Ascending aorta (tissue), 2 donors: ENCODE measurements at regions not wholly inside any gene's neighbourhood (a gene's known extent, or its start where the extent isn't known, plus 50 kb on each side); places are given as distances from the start of the nearest gene placed in this dataset.

Experiments
- DNase-seq, 2 donors: peaks; one replicate each; pipeline ENCODE4 v3.0.0-alpha.2; 2019; ENCODE audit warnings: low spot score in 2 of 2
- H3K27ac ChIP-seq, 2 donors: fragments of 200-600 bp; sonication (generic); one replicate each; pipeline ENCODE4 v1.5.1; 2016 to 2017; ENCODE audit warnings: mild to moderate bottlenecking in 1 of 2
- H3K27me3 ChIP-seq: fragments of 200-600 bp; sonication (generic); one replicate; pipeline ENCODE4 v1.5.1; 2017
- H3K36me3 ChIP-seq, 2 donors: fragments of 200-600 bp; sonication (generic); one replicate each; pipeline ENCODE4 v1.5.1; 2016
- H3K4me1 ChIP-seq, 2 donors: fragments of 200-600 bp; sonication (generic); one replicate each; pipeline ENCODE4 v1.5.1; 2016 to 2017; ENCODE audit warnings: mild to moderate bottlenecking in 1 of 2
- H3K4me3 ChIP-seq, 2 donors: fragments of 200-600 bp; sonication (generic); one replicate each; pipeline ENCODE4 v1.5.1; 2016 to 2017; ENCODE audit warnings: mild to moderate bottlenecking in 1 of 2
- H3K9me3 ChIP-seq, 2 donors: fragments of 200-600 bp; sonication (generic); one replicate each; pipeline ENCODE4 v1.5.1; 2016
- intact Hi-C: fragments of 100-400 bp; cut with DNase I; formaldehyde crosslinking; loops from one replicate; pipeline ENCODE4 v1.15.1; 2023
- TF ChIP-seq, protein P1 (sequence below), 3 experiments: fragments of 200-600 bp in 2 of 3; fragments of 450-650 bp in 1 of 3; sonication (generic) in 2 of 3; IDR thresholded peaks; one replicate each; pipeline ENCODE4 v1.5.1; 2016 to 2019; ENCODE audit warnings: antibody characterized with exemption in 3 of 3, mild to moderate bottlenecking in 1 of 3, moderate library complexity in 1 of 3

- Histone ChIP-seq H3K27ac (no peak overlapping the region), H3K27me3 (no peaks in the 10 kb centered on the region), H3K4me1 (no peaks in the 10 kb centered on the region), H3K4me3 (no peak overlapping the region), H3K9me3 (no peaks in the 10 kb centered on the region), H3K36me3 (no peaks in the 10 kb centered on the region)
- no peak for DNase-seq
- intact Hi-C loops: no loop called here
- TF ChIP-seq, protein P1, sequence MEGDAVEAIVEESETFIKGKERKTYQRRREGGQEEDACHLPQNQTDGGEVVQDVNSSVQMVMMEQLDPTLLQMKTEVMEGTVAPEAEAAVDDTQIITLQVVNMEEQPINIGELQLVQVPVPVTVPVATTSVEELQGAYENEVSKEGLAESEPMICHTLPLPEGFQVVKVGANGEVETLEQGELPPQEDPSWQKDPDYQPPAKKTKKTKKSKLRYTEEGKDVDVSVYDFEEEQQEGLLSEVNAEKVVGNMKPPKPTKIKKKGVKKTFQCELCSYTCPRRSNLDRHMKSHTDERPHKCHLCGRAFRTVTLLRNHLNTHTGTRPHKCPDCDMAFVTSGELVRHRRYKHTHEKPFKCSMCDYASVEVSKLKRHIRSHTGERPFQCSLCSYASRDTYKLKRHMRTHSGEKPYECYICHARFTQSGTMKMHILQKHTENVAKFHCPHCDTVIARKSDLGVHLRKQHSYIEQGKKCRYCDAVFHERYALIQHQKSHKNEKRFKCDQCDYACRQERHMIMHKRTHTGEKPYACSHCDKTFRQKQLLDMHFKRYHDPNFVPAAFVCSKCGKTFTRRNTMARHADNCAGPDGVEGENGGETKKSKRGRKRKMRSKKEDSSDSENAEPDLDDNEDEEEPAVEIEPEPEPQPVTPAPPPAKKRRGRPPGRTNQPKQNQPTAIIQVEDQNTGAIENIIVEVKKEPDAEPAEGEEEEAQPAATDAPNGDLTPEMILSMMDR (IDR thresholded peaks at IDR 0.05): no peak
Measured at GRCh38 chr9:16071400-16071799, 518.6 kb downstream of the CCDC171 start.

DNA sequence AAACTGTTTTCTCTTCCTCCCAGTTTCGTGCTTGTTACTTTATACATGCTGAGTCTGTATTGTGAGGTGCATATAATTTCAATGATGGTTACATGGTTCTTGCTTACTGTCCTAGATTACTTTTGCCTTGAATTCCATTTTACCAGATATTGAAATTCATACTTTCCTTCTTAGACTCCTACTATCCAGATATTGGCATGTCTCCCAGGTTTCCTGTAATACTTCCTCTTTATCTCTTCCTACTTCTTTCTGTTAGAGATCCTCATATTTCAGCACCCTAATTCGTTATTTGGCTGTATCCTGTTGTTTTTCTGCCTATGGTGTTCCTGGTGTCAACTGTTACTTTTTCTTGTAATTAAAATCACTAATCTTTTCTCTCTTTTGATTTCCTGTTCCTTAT is 522.1 kb downstream of the CCDC171 start:
- no peaks in the 10 kb centered on the region for H3K36me3 ChIP-seq
- intact Hi-C loops: no loop called here
- H3K27ac ChIP-seq: no peak overlapping the region
- TF ChIP-seq, protein P1 (IDR thresholded peaks at IDR 0.05): no peak
- no peaks in the 10 kb centered on the region for H3K27me3 ChIP-seq
- no peak overlapping the region for H3K4me3 ChIP-seq
- no peaks in the 10 kb centered on the region for H3K4me1 ChIP-seq
- no peaks in the 10 kb centered on the region for H3K9me3 ChIP-seq
- no peak for DNase-seq

DNA sequence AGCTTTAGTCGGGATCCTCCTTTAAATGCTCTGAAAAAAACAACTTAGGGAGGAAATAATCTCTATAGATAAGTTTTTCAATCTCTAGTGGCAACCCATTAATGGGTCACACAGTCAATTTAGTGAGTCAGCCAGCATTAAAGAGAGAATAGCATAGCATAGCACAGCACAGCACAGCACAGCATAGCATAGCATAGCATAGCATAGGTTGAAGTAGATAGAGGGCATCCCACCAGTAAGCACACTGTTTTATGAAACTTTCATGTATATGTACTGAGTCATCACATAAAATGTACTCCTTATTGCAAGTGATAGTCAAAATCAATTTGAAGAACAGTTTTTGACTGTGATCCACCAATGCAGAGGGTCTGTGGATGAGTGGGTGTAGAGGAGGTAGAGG is 522.9 kb downstream of the CCDC171 start:
- Histone ChIP-seq H3K27ac (no peak overlapping the region), H3K27me3 (no peaks in the 10 kb centered on the region), H3K9me3 (no peaks in the 10 kb centered on the region), H3K36me3 (no peaks in the 10 kb centered on the region), H3K4me3 (no peak overlapping the region), H3K4me1 (no peaks in the 10 kb centered on the region)
- intact Hi-C loops: no loop called here
- no peak for DNase-seq
- TF ChIP-seq, protein P1 (IDR thresholded peaks at IDR 0.05): no peak

DNA sequence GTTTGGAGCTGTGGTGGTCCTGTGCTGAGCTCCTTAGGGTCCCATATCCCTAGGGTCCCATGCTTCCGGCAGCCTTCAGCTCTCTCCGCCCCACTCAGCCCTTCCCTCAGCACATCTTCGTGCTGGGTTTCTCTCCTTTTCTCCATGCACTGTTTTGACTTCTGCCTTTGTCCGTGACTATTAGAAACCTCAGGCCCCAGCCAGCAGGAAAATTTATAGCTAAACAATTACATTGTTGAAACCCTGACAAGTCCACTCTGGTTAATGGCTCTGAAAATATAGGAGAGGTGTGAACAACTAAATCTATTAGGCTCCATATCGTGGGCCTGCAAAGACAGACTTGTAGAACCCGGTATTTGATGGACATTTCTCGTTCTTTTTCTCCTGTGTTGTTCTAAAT is 523.7 kb downstream of the CCDC171 start:
- no peak overlapping the region for H3K27ac ChIP-seq
- H3K9me3 ChIP-seq: no peaks in the 10 kb centered on the region
- no peak for DNase-seq
- intact Hi-C loops: no loop called here
- H3K4me3 ChIP-seq: no peak overlapping the region
- TF ChIP-seq, protein P1 (IDR thresholded peaks at IDR 0.05): no peak
- no peaks in the 10 kb centered on the region for H3K36me3 ChIP-seq
- H3K27me3 ChIP-seq: no peaks in the 10 kb centered on the region
- H3K4me1 ChIP-seq: no peaks in the 10 kb centered on the region

- TF ChIP-seq, protein P1 (IDR thresholded peaks at IDR 0.05): no peak
- H3K27ac ChIP-seq: no peak overlapping the region
- no peaks in the 10 kb centered on the region for H3K36me3 ChIP-seq
- H3K4me1 ChIP-seq: no peaks in the 10 kb centered on the region
- H3K27me3 ChIP-seq: no peaks in the 10 kb centered on the region
- peaks cover 0 to 6% of the 10 kb centered on the region in 2 donors for H3K9me3 ChIP-seq
- intact Hi-C loops: no loop called here
- no peak overlapping the region for H3K4me3 ChIP-seq
- no peak for DNase-seq
Measured at GRCh38 chr9:16082796-16083195, 530.0 kb downstream of the CCDC171 start.

DNA sequence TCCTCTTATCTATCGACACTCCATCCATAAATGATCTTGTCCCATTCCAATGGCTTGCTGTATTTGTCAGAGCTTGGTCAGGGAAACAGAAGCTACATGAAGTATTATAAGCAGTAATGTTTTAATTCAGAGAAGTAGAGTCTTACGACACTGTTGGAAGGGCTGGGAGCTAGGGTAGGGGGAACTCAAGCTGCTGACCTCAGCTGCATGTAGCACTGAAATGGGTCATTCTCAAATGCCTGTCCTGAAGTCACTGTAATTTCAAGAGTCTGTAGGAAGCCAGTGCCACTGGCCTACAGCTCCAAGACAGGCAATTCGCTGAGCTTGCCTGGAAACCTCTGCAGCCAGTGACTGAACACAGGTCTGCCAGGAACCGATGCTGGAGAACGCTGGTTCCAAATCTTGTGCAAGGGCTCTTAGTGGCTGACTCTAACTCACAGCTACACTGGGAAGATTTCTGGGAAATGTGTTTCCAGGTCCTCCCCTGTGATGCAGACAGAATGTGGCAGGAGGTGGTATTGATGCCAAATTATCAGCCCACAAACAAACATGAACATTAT is 532.4 kb downstream of the CCDC171 start:
- peak in 1 of 2 donors; percentile 73 for DNase-seq
- no peak overlapping the region for H3K4me3 ChIP-seq
- intact Hi-C loops: no loop called here
- no peaks in the 10 kb centered on the region for H3K27me3 ChIP-seq
- H3K9me3 ChIP-seq: peaks cover 0 to 6% of the 10 kb centered on the region in 2 donors
- no peaks in the 10 kb centered on the region for H3K36me3 ChIP-seq
- TF ChIP-seq, protein P1 (IDR thresholded peaks at IDR 0.05): no peak
- no peak overlapping the region for H3K27ac ChIP-seq
- no peaks in the 10 kb centered on the region for H3K4me1 ChIP-seq
